ENCODE measurements at regions not wholly inside any gene's neighbourhood (a gene's known extent, or its start where the extent isn't known, plus 50 kb on each side); places are given as distances from the start of the nearest gene placed in this dataset.

DNA sequence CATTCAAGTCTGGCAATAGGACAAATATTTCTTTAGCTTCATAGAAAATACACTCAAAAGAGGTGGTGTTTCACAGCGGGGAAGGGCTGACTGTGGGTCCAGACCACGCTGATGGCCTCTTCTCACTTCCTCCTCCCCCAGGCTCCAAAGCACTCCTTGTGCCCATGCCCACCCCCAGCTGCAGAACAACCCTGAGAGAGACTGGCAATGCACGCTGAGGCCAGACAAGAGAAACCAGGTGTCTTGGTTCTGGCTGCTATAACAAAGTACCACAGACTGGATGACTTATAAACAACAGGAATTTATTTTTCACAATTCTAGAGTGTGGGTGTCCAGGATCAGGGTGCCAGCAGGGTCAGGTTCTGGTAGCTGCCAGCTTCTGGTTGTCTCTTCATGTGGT lies 386.1 kb downstream of the FBXW7 start:
- TF ChIP-seq, protein P1, sequence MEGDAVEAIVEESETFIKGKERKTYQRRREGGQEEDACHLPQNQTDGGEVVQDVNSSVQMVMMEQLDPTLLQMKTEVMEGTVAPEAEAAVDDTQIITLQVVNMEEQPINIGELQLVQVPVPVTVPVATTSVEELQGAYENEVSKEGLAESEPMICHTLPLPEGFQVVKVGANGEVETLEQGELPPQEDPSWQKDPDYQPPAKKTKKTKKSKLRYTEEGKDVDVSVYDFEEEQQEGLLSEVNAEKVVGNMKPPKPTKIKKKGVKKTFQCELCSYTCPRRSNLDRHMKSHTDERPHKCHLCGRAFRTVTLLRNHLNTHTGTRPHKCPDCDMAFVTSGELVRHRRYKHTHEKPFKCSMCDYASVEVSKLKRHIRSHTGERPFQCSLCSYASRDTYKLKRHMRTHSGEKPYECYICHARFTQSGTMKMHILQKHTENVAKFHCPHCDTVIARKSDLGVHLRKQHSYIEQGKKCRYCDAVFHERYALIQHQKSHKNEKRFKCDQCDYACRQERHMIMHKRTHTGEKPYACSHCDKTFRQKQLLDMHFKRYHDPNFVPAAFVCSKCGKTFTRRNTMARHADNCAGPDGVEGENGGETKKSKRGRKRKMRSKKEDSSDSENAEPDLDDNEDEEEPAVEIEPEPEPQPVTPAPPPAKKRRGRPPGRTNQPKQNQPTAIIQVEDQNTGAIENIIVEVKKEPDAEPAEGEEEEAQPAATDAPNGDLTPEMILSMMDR (conservative IDR thresholded peaks at IDR 0.05), result no peak
- TF ChIP-seq ZFX (IDR thresholded peaks at IDR 0.05), result no peak
